Nephron (organoid): ENCODE measurements at regions not wholly inside any gene's neighbourhood (a gene's known extent, or its start where the extent isn't known, plus 50 kb on each side); places are given as distances from the start of the nearest gene placed in this dataset.
"Not testable (repeated sequence)": the region's sequence is repeated elsewhere in the genome, so short reads cannot be mapped to it uniquely, and the experiment has no call there.

Experiments used
- H3K27ac Mint-ChIP-seq, 3 experiments: 2 replicates each; pipeline ENCODE4 v1.8.0; 2020; ENCODE audit warnings: mixed read lengths in 3 of 3, mild to moderate bottlenecking in 2 of 3, moderate library complexity in 1 of 3
- H3K27me3 Mint-ChIP-seq: 2 replicates; pipeline ENCODE4 v1.8.0; 2021; ENCODE audit warnings: low read depth, mild to moderate bottlenecking, moderate library complexity, mixed read lengths
- H3K36me3 Mint-ChIP-seq: 2 replicates; pipeline ENCODE4 v1.8.0; 2020; ENCODE audit warnings: low read depth, mixed read lengths
- H3K4me1 Mint-ChIP-seq: 2 replicates; pipeline ENCODE4 v1.8.0; 2020; ENCODE audit warnings: mixed read lengths
- H3K4me3 Mint-ChIP-seq, 3 experiments: 2 replicates each; pipeline ENCODE4 v1.8.0; 2020; ENCODE audit warnings: mild to moderate bottlenecking in 3 of 3, mixed read lengths in 3 of 3, moderate library complexity in 2 of 3
- H3K9me3 Mint-ChIP-seq: 2 replicates; pipeline ENCODE4 v1.8.0; 2020; ENCODE audit warnings: mixed read lengths
- TF ChIP-seq, protein P1 (sequence below), 3 experiments: fragments of 200-600 bp; sonication (generic); IDR thresholded peaks; one replicate each; pipeline ENCODE4 v1.5.0; 2021; ENCODE audit warnings: antibody characterized with exemption in 3 of 3; ENCODE audit not compliant: unreplicated experiment in 3 of 3

DNA sequence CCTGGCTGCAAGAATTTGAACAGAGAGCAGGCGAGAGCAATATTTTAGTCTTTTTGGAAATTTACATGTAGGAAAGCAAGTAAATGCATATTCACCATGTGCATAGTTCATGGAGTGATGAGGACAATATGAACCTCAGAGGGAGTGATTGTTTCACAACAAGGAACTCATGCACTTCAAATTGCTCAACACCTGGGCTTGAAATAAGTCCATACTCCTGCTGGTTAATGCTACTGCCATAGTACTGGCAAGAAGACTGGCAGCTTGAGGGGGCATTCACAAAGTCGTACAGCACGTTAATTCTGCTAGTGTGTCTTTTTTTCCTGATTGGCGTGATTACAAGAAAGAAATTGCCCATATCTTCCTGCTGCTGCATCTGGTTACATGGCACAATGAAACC lies 267.6 kb downstream of the PCDH17 start:
- Mint-ChIP-seq H3K27ac (no peak overlapping the region), H3K36me3 (peaks cover 4% of the 10 kb centered on the region), H3K27me3 (no peaks in the 10 kb centered on the region), H3K4me1 (no peaks in the 10 kb centered on the region), H3K4me3 (no peak overlapping the region), H3K9me3 (peaks cover 10% of the 10 kb centered on the region)
- TF ChIP-seq, protein P1, sequence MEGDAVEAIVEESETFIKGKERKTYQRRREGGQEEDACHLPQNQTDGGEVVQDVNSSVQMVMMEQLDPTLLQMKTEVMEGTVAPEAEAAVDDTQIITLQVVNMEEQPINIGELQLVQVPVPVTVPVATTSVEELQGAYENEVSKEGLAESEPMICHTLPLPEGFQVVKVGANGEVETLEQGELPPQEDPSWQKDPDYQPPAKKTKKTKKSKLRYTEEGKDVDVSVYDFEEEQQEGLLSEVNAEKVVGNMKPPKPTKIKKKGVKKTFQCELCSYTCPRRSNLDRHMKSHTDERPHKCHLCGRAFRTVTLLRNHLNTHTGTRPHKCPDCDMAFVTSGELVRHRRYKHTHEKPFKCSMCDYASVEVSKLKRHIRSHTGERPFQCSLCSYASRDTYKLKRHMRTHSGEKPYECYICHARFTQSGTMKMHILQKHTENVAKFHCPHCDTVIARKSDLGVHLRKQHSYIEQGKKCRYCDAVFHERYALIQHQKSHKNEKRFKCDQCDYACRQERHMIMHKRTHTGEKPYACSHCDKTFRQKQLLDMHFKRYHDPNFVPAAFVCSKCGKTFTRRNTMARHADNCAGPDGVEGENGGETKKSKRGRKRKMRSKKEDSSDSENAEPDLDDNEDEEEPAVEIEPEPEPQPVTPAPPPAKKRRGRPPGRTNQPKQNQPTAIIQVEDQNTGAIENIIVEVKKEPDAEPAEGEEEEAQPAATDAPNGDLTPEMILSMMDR (IDR thresholded peaks at IDR 0.05; ENCODE audit: unreplicated experiment in 3 of 3) = no peak

DNA sequence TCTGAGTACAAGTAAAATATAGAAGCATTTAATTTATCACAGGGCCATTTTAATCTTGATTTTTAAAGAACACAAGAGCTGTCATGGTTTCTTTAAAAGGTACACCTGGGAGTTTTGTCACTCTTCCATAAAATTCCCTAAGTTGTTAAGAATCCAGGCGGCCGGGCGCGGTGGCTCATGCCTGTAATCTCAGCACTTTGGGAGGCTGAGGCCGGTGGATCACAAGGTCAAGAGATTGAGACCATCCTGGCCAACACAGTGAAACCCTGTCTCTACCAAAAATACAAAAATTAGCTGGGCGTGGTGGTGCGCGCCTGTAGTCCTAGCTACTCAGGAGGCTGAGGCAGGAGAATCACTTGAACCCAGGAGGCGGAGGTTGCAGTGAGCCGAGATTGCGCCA lies 278.3 kb downstream of the PCDH17 start:
- peaks cover 15% of the 10 kb centered on the region for H3K9me3 Mint-ChIP-seq
- not testable (repeated sequence) for H3K36me3 Mint-ChIP-seq, H3K27me3 Mint-ChIP-seq, H3K4me3 Mint-ChIP-seq, H3K4me1 Mint-ChIP-seq, H3K27ac Mint-ChIP-seq

DNA sequence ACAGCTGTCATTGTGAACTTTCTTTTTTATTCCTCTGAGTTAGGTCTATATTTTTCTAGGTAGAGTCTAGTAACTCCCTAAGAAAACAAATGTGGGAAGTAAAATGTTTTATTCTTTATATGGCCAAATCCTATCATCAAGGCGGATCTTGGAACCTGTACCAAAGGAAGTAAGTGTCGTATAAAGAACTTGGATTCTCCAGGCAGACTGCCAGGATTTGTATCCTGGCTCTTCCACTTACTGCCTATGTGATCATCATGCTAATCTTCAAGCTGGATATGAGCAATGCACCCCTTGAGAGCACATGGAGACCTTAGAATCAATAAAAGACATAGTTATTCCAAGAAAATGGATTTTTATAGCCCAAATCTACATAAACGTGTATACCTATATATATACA lies 286.5 kb downstream of the PCDH17 start:
- Mint-ChIP-seq H3K9me3 (no peaks in the 10 kb centered on the region), H3K4me3 (no peak overlapping the region), H3K4me1 (no peaks in the 10 kb centered on the region), H3K36me3 (no peaks in the 10 kb centered on the region), H3K27ac (no peak overlapping the region), H3K27me3 (no peaks in the 10 kb centered on the region)
- TF ChIP-seq, protein P1 (IDR thresholded peaks at IDR 0.05; ENCODE audit: unreplicated experiment in 3 of 3) = no peak

DNA sequence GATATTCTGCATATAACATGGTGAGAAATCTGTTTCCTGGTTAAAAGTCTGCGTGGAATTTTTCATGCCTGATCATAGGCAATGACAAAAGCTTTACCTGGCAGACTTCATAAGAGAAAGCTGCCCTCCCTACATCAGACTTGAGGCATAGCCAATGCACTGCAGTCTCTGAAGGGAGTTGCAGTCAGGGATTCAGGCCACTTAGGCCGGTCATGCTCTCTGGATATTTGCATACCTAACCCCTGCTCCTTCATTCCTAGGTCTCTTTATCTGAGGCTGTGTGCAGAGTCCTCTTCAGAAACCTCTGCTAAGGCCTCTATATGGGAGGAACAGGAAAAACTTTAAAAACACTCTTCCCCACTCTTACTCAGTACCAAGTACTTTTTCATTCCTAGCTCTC lies 287.4 kb downstream of the PCDH17 start:
- Mint-ChIP-seq H3K4me3 (no peak overlapping the region), H3K27me3 (no peaks in the 10 kb centered on the region), H3K27ac (no peak overlapping the region), H3K9me3 (no peaks in the 10 kb centered on the region), H3K36me3 (no peaks in the 10 kb centered on the region), H3K4me1 (no peaks in the 10 kb centered on the region)
- TF ChIP-seq, protein P1 (IDR thresholded peaks at IDR 0.05; ENCODE audit: unreplicated experiment in 3 of 3) = no peak

DNA sequence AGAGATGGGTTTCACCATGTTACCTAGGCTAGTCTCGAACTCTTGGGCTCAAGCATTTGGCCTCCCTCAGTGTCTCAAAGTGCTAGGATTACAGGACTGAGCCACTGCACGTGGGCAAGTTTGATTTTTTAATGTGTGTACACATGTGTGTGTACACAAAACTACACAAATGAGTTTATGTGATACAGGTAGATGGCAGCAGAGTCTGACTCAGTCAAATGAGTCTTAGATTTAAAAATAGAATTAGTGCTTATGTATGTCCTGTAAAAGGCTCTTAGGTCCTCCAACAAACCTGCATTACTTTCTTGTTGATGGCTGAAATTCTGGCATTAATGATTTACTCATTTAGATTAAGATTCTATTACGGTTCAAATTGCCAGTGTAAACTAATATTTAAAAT lies 293.7 kb downstream of the PCDH17 start:
- no peak overlapping the region for H3K27ac Mint-ChIP-seq
- H3K36me3 Mint-ChIP-seq = no peaks in the 10 kb centered on the region
- H3K27me3 Mint-ChIP-seq = no peaks in the 10 kb centered on the region
- H3K4me3 Mint-ChIP-seq = no peak overlapping the region
- H3K4me1 Mint-ChIP-seq = no peaks in the 10 kb centered on the region
- TF ChIP-seq, protein P1 (IDR thresholded peaks at IDR 0.05; ENCODE audit: unreplicated experiment in 3 of 3) = peak in 1 of 3 experiments; percentile 33
- no peaks in the 10 kb centered on the region for H3K9me3 Mint-ChIP-seq

DNA sequence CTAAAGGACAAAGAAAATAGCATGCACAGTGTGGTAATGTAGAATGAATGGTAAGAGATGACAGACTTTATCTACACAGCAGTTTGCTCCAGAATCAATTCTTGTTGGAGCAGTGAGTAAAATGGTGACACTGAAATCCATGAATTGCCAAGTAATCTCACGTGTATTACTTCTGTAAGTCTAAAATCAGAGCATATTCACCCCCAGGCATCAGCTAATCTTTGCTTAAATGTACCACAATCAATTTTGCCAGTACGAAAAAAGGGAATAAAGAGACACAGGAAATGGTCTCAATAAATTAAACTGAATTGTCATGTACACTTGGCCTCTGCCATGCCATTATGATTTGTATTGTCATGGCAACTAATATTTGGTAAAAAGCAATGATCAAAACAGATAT lies 294.2 kb downstream of the PCDH17 start:
- Mint-ChIP-seq H3K27ac (no peak overlapping the region), H3K4me3 (no peak overlapping the region)
- TF ChIP-seq, protein P1 (IDR thresholded peaks at IDR 0.05; ENCODE audit: unreplicated experiment in 3 of 3) = no peak

More for the DNA sequence above, 294.2 kb downstream of the PCDH17 start:
- Mint-ChIP-seq H3K4me1 (no peaks in the 10 kb centered on the region), H3K9me3 (no peaks in the 10 kb centered on the region), H3K36me3 (no peaks in the 10 kb centered on the region), H3K27me3 (no peaks in the 10 kb centered on the region)
